GM10248 (cell line): ENCODE measurements at regions not wholly inside any gene's neighbourhood (a gene's known extent, or its start where the extent isn't known, plus 50 kb on each side); places are given as distances from the start of the nearest gene placed in this dataset.

Experiments
- CTCF ChIA-PET: fragments of 300-600 bp; sonication (Branson Sonifier 250); formaldehyde crosslinking; extraction: SDS; loops from one replicate; lab custom pipeline; 2021; ENCODE audit warnings: antibody characterized with exemption; lab: Yijun Ruan, JAX
- POLR2A ChIA-PET: fragments of 350-650 bp; sonication (Branson Sonifier 250); formaldehyde crosslinking; extraction: SDS; loops from one replicate; lab custom pipeline; 2020; ENCODE audit warnings: antibody characterized with exemption; lab: Yijun Ruan, JAX
- DNase-seq: peaks from one replicate; pipeline ENCODE4 v3.0.0; 2012; ENCODE audit errors: extremely low spot score
- CTCF ChIP-seq: IDR thresholded peaks from 2 replicates; pipeline ENCODE4 v1.5.1; 2012; ENCODE audit warnings: mild to moderate bottlenecking, low read depth; ENCODE audit errors: extremely low read depth, missing control alignments, control extremely low read depth

GRCh38 chr16:64094992-64095634 lies 1026.8 kb downstream of the CDH11 start:
- CTCF ChIA-PET = no interaction called here
- no peak for TF ChIP-seq CTCF
- POLR2A ChIA-PET = no interaction called here
- DNase-seq = no peak

- no peak for TF ChIP-seq CTCF
- POLR2A ChIA-PET = no interaction called here
- CTCF ChIA-PET = no interaction called here
Measured at GRCh38 chr16:64094181-64094965, 1027.5 kb downstream of the CDH11 start.

GRCh38 chr16:64092271-64092670 lies 1029.6 kb downstream of the CDH11 start:
- DNase-seq = no peak
- ChIA-PET CTCF (interaction anchor here (1.0 kb wide), 1 partner anchor 19 kb away, joined by 3 read pairs; no protein-coding TSS in a partner anchor), POLR2A (no interaction called here)
- no peak for TF ChIP-seq CTCF

More at GRCh38 chr16:64094181-64094965, 1027.5 kb downstream of the CDH11 start:
- DNase-seq = no peak

GRCh38 chr16:64090327-64090726 lies 1031.5 kb downstream of the CDH11 start:
- ChIA-PET CTCF (interaction anchor here (1.0 kb wide), 2 partner anchors 10 to 22 kb away, joined by 3 read pairs; no protein-coding TSS in a partner anchor), POLR2A (no interaction called here)
- TF ChIP-seq CTCF = no peak
- no peak for DNase-seq

- DNase-seq = no peak
- POLR2A ChIA-PET = no interaction called here
- CTCF ChIA-PET = interaction anchor here (1.0 kb wide), 1 partner anchor 21 kb away, joined by 3 read pairs; no protein-coding TSS in a partner anchor
- TF ChIP-seq CTCF = no peak
Measured at GRCh38 chr16:64089697-64090096, 1032.2 kb downstream of the CDH11 start.

- no peak for TF ChIP-seq CTCF
- no peak for DNase-seq
- CTCF ChIA-PET = no interaction called here
Measured at GRCh38 chr16:64088838-64089237, 1033.0 kb downstream of the CDH11 start.

More at GRCh38 chr16:64088838-64089237, 1033.0 kb downstream of the CDH11 start:
- POLR2A ChIA-PET = no interaction called here
